AG04450 (cell line): ENCODE measurements at regions not wholly inside any gene's neighbourhood (a gene's known extent, or its start where the extent isn't known, plus 50 kb on each side); places are given as distances from the start of the nearest gene placed in this dataset.

Experiments used
- CTCF ChIA-PET: fragments of 300-600, 350-600 bp; formaldehyde crosslinking; extraction: SDS; loops from one replicate; lab custom pipeline; 2022; ENCODE audit warnings: antibody characterized with exemption, inconsistent platforms; lab: Charles Lee
- POLR2A ChIA-PET: fragments of 350-600 bp; formaldehyde crosslinking; extraction: SDS; loops from one replicate; lab custom pipeline; 2021; ENCODE audit warnings: antibody characterized with exemption, inconsistent platforms; lab: Yijun Ruan, JAX
- DNase-seq: peaks from one replicate; pipeline ENCODE4 v3.0.0-alpha.2; 2011; ENCODE audit warnings: low read depth, low spot score
- H3K27ac ChIP-seq: one replicate; pipeline ENCODE4 v1.5.1; 2012; ENCODE audit warnings: low read depth, low read length, control low read depth
- H3K27me3 ChIP-seq: one replicate; pipeline ENCODE4 v1.6.0; 2012; ENCODE audit warnings: low read length; ENCODE audit not compliant: control insufficient read depth, insufficient read depth
- H3K4me3 ChIP-seq: 2 replicates; pipeline ENCODE4 v1.5.1; 2011; ENCODE audit warnings: mild to moderate bottlenecking, low read depth, low read length, control low read depth
- H3K9me3 ChIP-seq: 2 replicates; pipeline ENCODE4 v1.5.1; 2012; ENCODE audit warnings: low read length; ENCODE audit not compliant: control insufficient read depth, insufficient read depth
- CTCF ChIP-seq: IDR thresholded peaks from 2 replicates; pipeline ENCODE4 v1.5.1; 2011; ENCODE audit warnings: low read depth, low read length, control low read depth, inconsistent platforms

GRCh38 chr14:105904379-105904778 is 378.0 kb downstream of the TMEM121 start:
- Histone ChIP-seq H3K27me3 (no peaks in the 10 kb centered on the region), H3K4me3 (no peak overlapping the region), H3K27ac (no peak overlapping the region), H3K9me3 (peaks cover 89% of the 10 kb centered on the region)
- DNase-seq = no peak
- TF ChIP-seq CTCF = no peak
- POLR2A ChIA-PET = no interaction called here
- CTCF ChIA-PET = no interaction called here

- Histone ChIP-seq H3K27ac (no peak overlapping the region), H3K4me3 (no peak overlapping the region), H3K27me3 (no peaks in the 10 kb centered on the region), H3K9me3 (peaks cover 90% of the 10 kb centered on the region)
- CTCF ChIA-PET = no interaction called here
- TF ChIP-seq CTCF = no peak
- POLR2A ChIA-PET = no interaction called here
- DNase-seq = no peak
Observed at GRCh38 chr14:105905456-105905855, 379.1 kb downstream of the TMEM121 start.

DNA sequence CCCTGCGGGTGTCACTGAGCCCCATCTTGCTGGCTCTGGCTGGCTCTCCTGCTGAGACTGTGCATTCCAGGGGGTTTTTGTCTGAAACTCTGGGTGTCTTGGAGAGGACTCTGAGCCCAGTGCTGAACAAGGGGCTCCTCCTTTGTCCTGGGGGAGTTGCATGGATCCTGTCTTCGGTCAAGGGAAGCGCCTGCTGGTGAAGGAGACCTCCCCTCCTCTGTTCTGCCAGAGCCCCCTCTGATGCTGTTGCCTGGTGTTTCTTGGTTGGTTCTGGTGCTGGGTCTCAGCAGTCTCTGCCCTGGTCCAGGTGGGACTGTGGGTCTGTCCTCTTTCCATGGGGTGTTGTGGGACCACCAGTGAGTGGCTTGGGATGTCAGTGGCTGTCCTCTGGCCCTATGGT is 380.9 kb downstream of the TMEM121 start:
- no peaks in the 10 kb centered on the region for H3K27me3 ChIP-seq
- no peak overlapping the region for H3K27ac ChIP-seq
- H3K4me3 ChIP-seq = no peak overlapping the region
- ChIA-PET POLR2A (no interaction called here), CTCF (no interaction called here)
- no peak for DNase-seq
- H3K9me3 ChIP-seq = peaks cover 89% of the 10 kb centered on the region
- TF ChIP-seq CTCF = no peak

DNA sequence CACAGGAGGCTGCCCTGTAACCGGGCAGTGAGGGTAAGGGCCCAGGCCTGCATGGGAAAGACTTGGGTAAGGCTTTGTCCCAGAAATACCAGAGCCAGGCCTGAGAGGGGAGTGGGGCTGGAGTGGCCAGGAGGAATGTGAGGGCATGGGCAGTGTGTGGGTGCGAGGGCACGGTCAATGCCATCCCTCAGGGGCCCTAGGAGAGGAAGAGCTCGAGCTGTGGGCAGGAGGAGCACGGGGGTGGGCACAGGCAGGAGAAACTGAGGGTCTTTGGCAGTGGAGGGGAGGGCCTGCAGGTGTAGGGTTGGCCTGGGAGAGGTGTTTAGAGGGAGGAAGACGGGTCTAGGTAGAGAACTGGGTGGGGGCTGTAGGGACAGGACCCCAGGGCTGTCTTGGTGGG is 381.6 kb downstream of the TMEM121 start:
- DNase-seq = no peak
- TF ChIP-seq CTCF = no peak
- ChIA-PET POLR2A (no interaction called here), CTCF (no interaction called here)
- Histone ChIP-seq H3K4me3 (no peak overlapping the region), H3K27me3 (no peaks in the 10 kb centered on the region), H3K27ac (no peak overlapping the region), H3K9me3 (peaks cover 89% of the 10 kb centered on the region)

DNA sequence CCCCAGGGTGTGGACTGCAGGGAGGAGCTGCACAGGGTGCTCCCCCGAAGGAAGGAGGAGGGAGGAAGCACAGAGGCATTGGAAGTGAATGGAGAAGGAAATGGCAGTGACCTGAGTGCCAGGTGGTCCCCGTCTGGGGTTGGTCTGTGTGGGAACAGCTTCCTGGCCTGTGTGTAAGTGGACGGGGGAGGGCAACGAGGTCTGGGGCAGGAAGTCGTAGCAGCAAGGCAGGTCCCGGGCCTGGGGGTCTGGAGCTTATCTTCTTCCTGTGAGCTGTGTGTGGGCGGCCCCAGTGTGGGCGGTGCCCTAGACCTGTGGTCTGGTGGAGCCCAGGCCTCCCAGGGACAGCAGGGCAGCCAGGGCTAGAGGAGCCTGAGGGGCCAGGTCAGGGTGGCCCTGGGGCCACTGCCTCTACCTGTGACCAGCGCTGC is 382.1 kb downstream of the TMEM121 start:
- Histone ChIP-seq H3K4me3 (no peak overlapping the region), H3K27me3 (no peaks in the 10 kb centered on the region), H3K27ac (no peak overlapping the region), H3K9me3 (peaks cover 89% of the 10 kb centered on the region)
- DNase-seq = no peak
- POLR2A ChIA-PET = no interaction called here
- TF ChIP-seq CTCF = no peak
- CTCF ChIA-PET = no interaction called here
